ENCODE measurements at regions not wholly inside any gene's neighbourhood (a gene's known extent, or its start where the extent isn't known, plus 50 kb on each side); places are given as distances from the start of the nearest gene placed in this dataset.

GRCh38 chr7:136698977-136699376, 169.5 kb upstream of the CHRM2 start:
- no peak overlapping the region for H2BK12ac ChIP-seq (ENCODE audit: low read depth, low read length)
- H3K79me2 ChIP-seq (ENCODE audit: control insufficient read depth in 1 of 2, insufficient read depth in 2 of 2, low read length in 2 of 2) = no peaks in the 10 kb centered on the region
- no peak overlapping the region for H4K91ac ChIP-seq (replicated peaks; ENCODE audit: insufficient read length, low read length)
- 92% methylated on average over 2 of the region's 2 CpGs; no CpG with 5 or more reads in 1 of the 2 experiments for WGBS, 2 experiments (ENCODE audit: extremely low coverage in 1 of 2, insufficient coverage in 1 of 2, insufficient read length in 1 of 2, insufficient replicate concordance in 2 of 2, low coverage in 1 of 2, low lambda C conversion rate in 2 of 2, missing lambda C conversion rate in 1 of 2)
- H3K4me2 ChIP-seq (ENCODE audit: insufficient read depth in 1 of 2, low read depth in 2 of 2, low read length in 2 of 2) = no peak overlapping the region
- no peaks in the 10 kb centered on the region for H3K4me1 ChIP-seq (replicated peaks in 1 of 4; ENCODE audit: control insufficient read depth in 3 of 4, insufficient read depth in 4 of 4, low read length in 3 of 4)
- ChIA-PET POLR2A (ENCODE audit: partially characterized antibody) (no interaction called here), CTCF (ENCODE audit: partially characterized antibody) (interaction anchor here (1.2 to 3.1 kb wide), 3 partner anchors 10 to 918 kb away, joined by 4 to 14 read pairs (median 4); no protein-coding TSS in a partner anchor)
- H3K23me2 ChIP-seq (ENCODE audit: low read depth, low read length) = no peaks in the 10 kb centered on the region; the same call in 1 of the 2 replicates
- no peak overlapping the region for H2AFZ ChIP-seq (ENCODE audit: low read length)
- H2BK20ac ChIP-seq (ENCODE audit: low read length) = no peak overlapping the region
- H3K4me3 ChIP-seq (ENCODE audit: extremely low read depth in 1 of 4, insufficient read depth in 2 of 4, low read depth in 3 of 4, low read length in 4 of 4) = no peak overlapping the region
- H3K56ac ChIP-seq (replicated peaks; ENCODE audit: insufficient read length, low read depth, low read length) = no peak overlapping the region
- no peaks in the 10 kb centered on the region for H4K20me1 ChIP-seq (replicated peaks in 1 of 2; ENCODE audit: control insufficient read depth in 1 of 2, insufficient read depth in 2 of 2, low read length in 2 of 2)
- H3K23ac ChIP-seq (ENCODE audit: insufficient read length) = no peak overlapping the region
- no peak overlapping the region for H3K9ac ChIP-seq (replicated peaks in 1 of 4; ENCODE audit: extremely low read depth in 1 of 4, low read depth in 3 of 4, low read length in 3 of 4)
- H3K4ac ChIP-seq (replicated peaks; ENCODE audit: insufficient read length, low read depth, low read length) = no peak overlapping the region
- H3K27me3 ChIP-seq (replicated peaks in 1 of 4; ENCODE audit: control insufficient read depth in 3 of 4, extremely low read depth in 1 of 4, insufficient read depth in 3 of 4, low read length in 3 of 4) = no peaks in the 10 kb centered on the region; a peak in 1 of 7 replicates
- FAIRE-seq (no peak), DNase-seq (ENCODE audit: low read depth in 1 of 2, low spot score in 2 of 2) (no peak)
- H3K27ac ChIP-seq (ENCODE audit: low read depth, low read length) = no peak overlapping the region
- no peaks in the 10 kb centered on the region for H3K36me3 ChIP-seq (ENCODE audit: control insufficient read depth in 2 of 4, insufficient read depth in 4 of 4, low read length in 3 of 4)
- H2AK5ac ChIP-seq (ENCODE audit: low read depth, low read length) = no peak overlapping the region
- H4K5ac ChIP-seq (ENCODE audit: insufficient read length, low read depth, low read length) = no peak overlapping the region
- H3K18ac ChIP-seq (ENCODE audit: extremely low read depth, low read length) = no peak overlapping the region
- no peak overlapping the region for H4K8ac ChIP-seq (ENCODE audit: extremely low read depth, insufficient read depth, low read length)
- TF ChIP-seq RNF2 (IDR thresholded peaks at IDR 0.05; ENCODE audit: borderline replicate concordance, low read depth, low read length, missing control alignments, poor library complexity, severe bottlenecking) = no peak
- TF ChIP-seq GTF2F1 (IDR thresholded peaks at IDR 0.05; ENCODE audit: borderline replicate concordance, low read depth, low read length) = no peak
- TF ChIP-seq SP4 (IDR thresholded peaks at IDR 0.05; ENCODE audit: low read length) = no peak
- TF ChIP-seq NANOG (IDR thresholded peaks at IDR 0.05; ENCODE audit: insufficient read depth, low read depth, low read length, poor library complexity, severe bottlenecking) = no peak
- TF ChIP-seq BACH1 (IDR thresholded peaks at IDR 0.05; ENCODE audit: low read length) = no peak
- no peak for TF ChIP-seq NRF1 (IDR thresholded peaks at IDR 0.05; ENCODE audit: low read depth, low read length)
- no peak for TF ChIP-seq SAP30 (IDR thresholded peaks at IDR 0.05; ENCODE audit: insufficient read depth, insufficient replicate concordance, low read length)
- no peak for TF ChIP-seq TEAD4 (IDR thresholded peaks at IDR 0.05; ENCODE audit: low read depth, low read length)
- no peak for TF ChIP-seq SUZ12 (IDR thresholded peaks at IDR 0.05; ENCODE audit: low read length)
- no peak for TF ChIP-seq PHF8 (conservative IDR thresholded peaks at IDR 0.05; ENCODE audit: low read depth, low read length)
- TF ChIP-seq, protein P1, sequence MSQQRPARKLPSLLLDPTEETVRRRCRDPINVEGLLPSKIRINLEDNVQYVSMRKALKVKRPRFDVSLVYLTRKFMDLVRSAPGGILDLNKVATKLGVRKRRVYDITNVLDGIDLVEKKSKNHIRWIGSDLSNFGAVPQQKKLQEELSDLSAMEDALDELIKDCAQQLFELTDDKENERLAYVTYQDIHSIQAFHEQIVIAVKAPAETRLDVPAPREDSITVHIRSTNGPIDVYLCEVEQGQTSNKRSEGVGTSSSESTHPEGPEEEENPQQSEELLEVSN (IDR thresholded peaks at IDR 0.05) = no peak
- H3K79me1 ChIP-seq (ENCODE audit: low read depth, low read length) = no peaks in the 10 kb centered on the region
- H2BK120ac ChIP-seq (replicated peaks; ENCODE audit: low read depth, low read length) = no peak overlapping the region
- H3K9me3 ChIP-seq (ENCODE audit: insufficient read depth in 2 of 2, low read depth in 1 of 2, low read length in 1 of 2) = no peaks in the 10 kb centered on the region
- no peak overlapping the region for H3K14ac ChIP-seq (ENCODE audit: insufficient read length)
- no peak overlapping the region for H2BK5ac ChIP-seq (ENCODE audit: low read depth, low read length)
- no peak overlapping the region for H2BK15ac ChIP-seq (ENCODE audit: low read length)
